Panc1 (cell line): ENCODE measurements at regions not wholly inside any gene's neighbourhood (a gene's known extent, or its start where the extent isn't known, plus 50 kb on each side); places are given as distances from the start of the nearest gene placed in this dataset.
A peak's percentile ranks its signal among the peaks of the same experiment; 100 is the strongest.

Experiments used
- ATAC-seq: fragments of 200-7000 bp; cut with Tn5 transposase; 2 replicates; pipeline ENCODE4 v1.9.1; 2020; ENCODE audit warnings: mild to moderate bottlenecking, moderate library complexity
- BruUV-seq: library from RNA; stranded (reverse); fragments of 400-500 nt; replicated peaks from 2 replicates; lab custom pipeline; 2021; lab: Mats Ljungman, UMichigan
- CTCF ChIA-PET: fragments of 300-600 bp; sonication (Branson Sonifier 250); formaldehyde crosslinking; loops from one replicate; lab custom pipeline; 2022; ENCODE audit warnings: antibody characterized with exemption; lab: Charles Lee
- POLR2A ChIA-PET: fragments of 300-600 bp; sonication (Branson Sonifier 250); formaldehyde crosslinking; loops from one replicate; lab custom pipeline; 2022; ENCODE audit warnings: antibody characterized with exemption; lab: Charles Lee
- DNase-seq: peaks from one replicate; pipeline ENCODE4 v3.0.0-alpha.2; 2010; ENCODE audit warnings: low read depth, low spot score
- H3K27ac ChIP-seq: 2 replicates; pipeline ENCODE4 v1.5.1; 2011; ENCODE audit warnings: mild to moderate bottlenecking, low read length, inconsistent platforms
- H3K27me3 ChIP-seq: fragments of 200-500 bp; sonication (Bioruptor generic); 2 replicates; pipeline ENCODE4 v1.6.0; 2014; ENCODE audit warnings: low read length, inconsistent platforms; ENCODE audit not compliant: control insufficient read depth, insufficient read depth
- H3K36me3 ChIP-seq: fragments of 200-500 bp; sonication (Bioruptor generic); 2 replicates; pipeline ENCODE4 v1.5.1; 2014; ENCODE audit warnings: inconsistent platforms, mild to moderate bottlenecking, low read length, moderate library complexity; ENCODE audit not compliant: control insufficient read depth, insufficient read depth
- H3K4me1 ChIP-seq: 2 replicates; pipeline ENCODE4 v1.5.1; 2011; ENCODE audit warnings: inconsistent platforms, mild to moderate bottlenecking, low read length, moderate library complexity; ENCODE audit not compliant: control insufficient read depth, insufficient read depth
- H3K4me3 ChIP-seq, 2 experiments: 2 replicates each; pipeline ENCODE4 v1.5.1; 2011 to 2012; ENCODE audit warnings: low read depth in 2 of 2, low read length in 2 of 2, mild to moderate bottlenecking in 2 of 2, inconsistent platforms in 1 of 2, moderate library complexity in 1 of 2
- H3K9me3 ChIP-seq: fragments of 200-500 bp; sonication (Bioruptor generic); 2 replicates; pipeline ENCODE4 v1.5.1; 2014; ENCODE audit warnings: low read depth, mild to moderate bottlenecking, inconsistent platforms, low read length, moderate library complexity; ENCODE audit not compliant: control insufficient read depth, insufficient read depth
- POLR2AphosphoS5 ChIP-seq: IDR thresholded peaks from 2 replicates; pipeline ENCODE4 v1.6.1; 2012; ENCODE audit warnings: mild to moderate bottlenecking, low read depth, low read length, moderate library complexity
- SIN3A ChIP-seq: IDR thresholded peaks from 2 replicates; pipeline ENCODE4 v1.6.1; 2012; ENCODE audit warnings: low read depth, mild to moderate bottlenecking, low read length, moderate library complexity, borderline replicate concordance; ENCODE audit not compliant: insufficient read depth
- TCF7L2 ChIP-seq: IDR thresholded peaks from 2 replicates; pipeline ENCODE4 v1.6.1; 2011; ENCODE audit warnings: mild to moderate bottlenecking, low read depth, low read length, inconsistent platforms
- in situ Hi-C: cut with HindIII; loops from 2 replicates; pipeline ENCODE4 v1.10.0; 2016; ENCODE audit warnings: low sequenced_read_pairs, low pct_unique_long_range_greater_than_20kb
- intact Hi-C: fragments of 100-400 bp; cut with micrococcal nuclease; formaldehyde crosslinking; loops from one replicate; pipeline ENCODE4 v1.10.0; 2022; ENCODE audit not compliant: unreplicated experiment
- TF ChIP-seq, protein P1 (sequence below): fragments of 450-650 bp; IDR thresholded peaks from 2 replicates; pipeline ENCODE4 v1.5.1; 2017; ENCODE audit warnings: mild to moderate bottlenecking
- TF ChIP-seq, protein P2 (sequence below), 2 experiments: IDR thresholded peaks; 2 replicates each; pipeline ENCODE4 v1.6.1; 2011 to 2012; ENCODE audit warnings: low read depth in 2 of 2, control low read depth in 1 of 2, low read length in 1 of 2, mild to moderate bottlenecking in 1 of 2, moderate library complexity in 1 of 2; ENCODE audit not compliant: insufficient read depth in 1 of 2

DNA sequence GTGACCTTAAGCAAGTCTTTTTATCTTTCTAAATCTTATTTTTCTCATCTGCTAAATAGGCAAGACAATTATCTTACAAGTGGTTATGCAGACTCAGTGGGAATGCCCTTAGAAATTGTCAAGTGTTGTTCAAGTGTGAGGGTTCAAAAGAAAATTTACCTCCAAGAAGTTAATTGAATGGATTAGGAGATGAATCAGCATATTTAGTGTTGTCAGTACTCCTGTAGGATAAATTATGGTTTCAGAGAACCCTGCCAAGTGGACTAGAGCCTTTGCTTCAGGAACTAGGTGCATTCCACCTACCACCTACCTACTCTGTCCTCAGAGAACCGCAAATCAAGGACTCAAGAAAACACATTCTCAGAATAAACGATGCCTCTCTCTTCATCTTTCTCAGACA is 69.8 kb upstream of the KCTD1 start:
- TF ChIP-seq POLR2AphosphoS5, result no peak
- TF ChIP-seq, protein P1, sequence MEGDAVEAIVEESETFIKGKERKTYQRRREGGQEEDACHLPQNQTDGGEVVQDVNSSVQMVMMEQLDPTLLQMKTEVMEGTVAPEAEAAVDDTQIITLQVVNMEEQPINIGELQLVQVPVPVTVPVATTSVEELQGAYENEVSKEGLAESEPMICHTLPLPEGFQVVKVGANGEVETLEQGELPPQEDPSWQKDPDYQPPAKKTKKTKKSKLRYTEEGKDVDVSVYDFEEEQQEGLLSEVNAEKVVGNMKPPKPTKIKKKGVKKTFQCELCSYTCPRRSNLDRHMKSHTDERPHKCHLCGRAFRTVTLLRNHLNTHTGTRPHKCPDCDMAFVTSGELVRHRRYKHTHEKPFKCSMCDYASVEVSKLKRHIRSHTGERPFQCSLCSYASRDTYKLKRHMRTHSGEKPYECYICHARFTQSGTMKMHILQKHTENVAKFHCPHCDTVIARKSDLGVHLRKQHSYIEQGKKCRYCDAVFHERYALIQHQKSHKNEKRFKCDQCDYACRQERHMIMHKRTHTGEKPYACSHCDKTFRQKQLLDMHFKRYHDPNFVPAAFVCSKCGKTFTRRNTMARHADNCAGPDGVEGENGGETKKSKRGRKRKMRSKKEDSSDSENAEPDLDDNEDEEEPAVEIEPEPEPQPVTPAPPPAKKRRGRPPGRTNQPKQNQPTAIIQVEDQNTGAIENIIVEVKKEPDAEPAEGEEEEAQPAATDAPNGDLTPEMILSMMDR, result no peak
- TF ChIP-seq TCF7L2, result no peak
- TF ChIP-seq, protein P2, sequence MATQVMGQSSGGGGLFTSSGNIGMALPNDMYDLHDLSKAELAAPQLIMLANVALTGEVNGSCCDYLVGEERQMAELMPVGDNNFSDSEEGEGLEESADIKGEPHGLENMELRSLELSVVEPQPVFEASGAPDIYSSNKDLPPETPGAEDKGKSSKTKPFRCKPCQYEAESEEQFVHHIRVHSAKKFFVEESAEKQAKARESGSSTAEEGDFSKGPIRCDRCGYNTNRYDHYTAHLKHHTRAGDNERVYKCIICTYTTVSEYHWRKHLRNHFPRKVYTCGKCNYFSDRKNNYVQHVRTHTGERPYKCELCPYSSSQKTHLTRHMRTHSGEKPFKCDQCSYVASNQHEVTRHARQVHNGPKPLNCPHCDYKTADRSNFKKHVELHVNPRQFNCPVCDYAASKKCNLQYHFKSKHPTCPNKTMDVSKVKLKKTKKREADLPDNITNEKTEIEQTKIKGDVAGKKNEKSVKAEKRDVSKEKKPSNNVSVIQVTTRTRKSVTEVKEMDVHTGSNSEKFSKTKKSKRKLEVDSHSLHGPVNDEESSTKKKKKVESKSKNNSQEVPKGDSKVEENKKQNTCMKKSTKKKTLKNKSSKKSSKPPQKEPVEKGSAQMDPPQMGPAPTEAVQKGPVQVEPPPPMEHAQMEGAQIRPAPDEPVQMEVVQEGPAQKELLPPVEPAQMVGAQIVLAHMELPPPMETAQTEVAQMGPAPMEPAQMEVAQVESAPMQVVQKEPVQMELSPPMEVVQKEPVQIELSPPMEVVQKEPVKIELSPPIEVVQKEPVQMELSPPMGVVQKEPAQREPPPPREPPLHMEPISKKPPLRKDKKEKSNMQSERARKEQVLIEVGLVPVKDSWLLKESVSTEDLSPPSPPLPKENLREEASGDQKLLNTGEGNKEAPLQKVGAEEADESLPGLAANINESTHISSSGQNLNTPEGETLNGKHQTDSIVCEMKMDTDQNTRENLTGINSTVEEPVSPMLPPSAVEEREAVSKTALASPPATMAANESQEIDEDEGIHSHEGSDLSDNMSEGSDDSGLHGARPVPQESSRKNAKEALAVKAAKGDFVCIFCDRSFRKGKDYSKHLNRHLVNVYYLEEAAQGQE (IDR thresholded peaks at IDR 0.05; ENCODE audit: insufficient read depth in 1 of 2, low read depth in 2 of 2, low read length in 1 of 2), result no peak
- TF ChIP-seq SIN3A, result no peak
- no peaks in the 10 kb centered on the region for H3K4me1 ChIP-seq
- H3K9me3 ChIP-seq, result no peaks in the 10 kb centered on the region
- H3K27me3 ChIP-seq, result no peaks in the 10 kb centered on the region
- CTCF ChIA-PET, result no interaction called here
- no peak overlapping the region for H3K4me3 ChIP-seq
- POLR2A ChIA-PET, result no interaction called here
- BruUV-seq, result no TSS peak
- intact Hi-C loops (no loop called here), in situ Hi-C loops (no loop called here)
- 0 out of 2 replicates have a peak overlapping the region, but pooled peaks have one; percentile 23 for H3K27ac ChIP-seq
- no peak for ATAC-seq
- no peak for DNase-seq
- H3K36me3 ChIP-seq, result no peaks in the 10 kb centered on the region

DNA sequence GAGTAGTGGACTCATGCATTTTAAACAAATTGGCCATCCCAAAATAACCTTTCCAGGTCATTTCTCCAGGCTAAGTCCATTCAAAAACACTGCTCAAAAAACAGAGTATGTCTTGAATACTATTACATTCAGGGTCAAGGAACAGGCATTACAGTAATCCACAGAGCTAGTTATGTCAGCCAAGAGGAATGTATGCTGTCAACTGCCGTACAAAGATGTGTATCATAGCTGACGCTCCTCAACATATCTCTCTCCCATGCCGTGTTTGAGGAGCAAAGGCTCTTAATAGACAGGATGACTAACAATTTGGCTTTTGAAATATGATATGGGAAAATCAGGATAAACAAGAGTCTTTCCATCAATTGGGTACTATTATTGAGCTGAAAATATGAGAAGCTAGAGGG is 68.8 kb upstream of the KCTD1 start:
- Histone ChIP-seq H3K36me3 (no peaks in the 10 kb centered on the region), H3K27ac (no peak overlapping the region), H3K4me1 (no peaks in the 10 kb centered on the region), H3K4me3 (no peak overlapping the region), H3K27me3 (no peaks in the 10 kb centered on the region), H3K9me3 (no peaks in the 10 kb centered on the region)
- DNase-seq (no peak), ATAC-seq (no peak)
- BruUV-seq, result no TSS peak
- TF ChIP-seq SIN3A (no peak), POLR2AphosphoS5 (no peak)
- TF ChIP-seq, protein P2 (IDR thresholded peaks at IDR 0.05; ENCODE audit: insufficient read depth in 1 of 2, low read depth in 2 of 2, low read length in 1 of 2), result no peak
- TF ChIP-seq, protein P1, result no peak
- in situ Hi-C loops (no loop called here), intact Hi-C loops (no loop called here)
- POLR2A ChIA-PET, result no interaction called here
- CTCF ChIA-PET, result interaction anchor here (0.6 kb wide), 1 partner anchor 20 kb away, joined by 7 read pairs; no protein-coding TSS in a partner anchor
